ENCODE measurements at regions not wholly inside any gene's neighbourhood (a gene's known extent, or its start where the extent isn't known, plus 50 kb on each side); places are given as distances from the start of the nearest gene placed in this dataset.
"Not testable (repeated sequence)": the region's sequence is repeated elsewhere in the genome, so short reads cannot be mapped to it uniquely, and the experiment has no call there.

DNA sequence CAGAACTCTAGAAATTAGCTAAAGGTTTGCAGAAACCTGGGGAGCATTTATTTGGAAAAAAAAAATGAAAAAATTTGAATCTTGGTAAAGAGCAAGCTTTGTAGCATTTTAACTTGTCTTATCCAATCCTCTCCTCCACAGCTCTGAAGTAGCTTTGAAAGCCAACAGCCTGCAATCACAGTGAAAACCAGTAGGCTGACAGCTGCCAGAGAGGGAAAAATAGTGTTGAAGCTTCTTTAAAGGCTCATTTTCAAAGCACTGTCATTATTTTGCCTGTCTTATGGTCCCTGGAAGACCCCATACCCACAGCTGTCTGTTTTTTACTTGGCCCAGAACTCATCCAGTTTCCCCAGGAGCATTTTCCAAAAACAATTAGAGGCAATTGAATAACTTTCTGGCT, 230.8 kb upstream of the EDNRA start:
- no peak overlapping the region for H3K4me3 ChIP-seq (ENCODE audit: control insufficient read depth, low read depth, low read length)
- DNase-seq (ENCODE audit: low read depth), result no peak
- TF ChIP-seq, protein P1, sequence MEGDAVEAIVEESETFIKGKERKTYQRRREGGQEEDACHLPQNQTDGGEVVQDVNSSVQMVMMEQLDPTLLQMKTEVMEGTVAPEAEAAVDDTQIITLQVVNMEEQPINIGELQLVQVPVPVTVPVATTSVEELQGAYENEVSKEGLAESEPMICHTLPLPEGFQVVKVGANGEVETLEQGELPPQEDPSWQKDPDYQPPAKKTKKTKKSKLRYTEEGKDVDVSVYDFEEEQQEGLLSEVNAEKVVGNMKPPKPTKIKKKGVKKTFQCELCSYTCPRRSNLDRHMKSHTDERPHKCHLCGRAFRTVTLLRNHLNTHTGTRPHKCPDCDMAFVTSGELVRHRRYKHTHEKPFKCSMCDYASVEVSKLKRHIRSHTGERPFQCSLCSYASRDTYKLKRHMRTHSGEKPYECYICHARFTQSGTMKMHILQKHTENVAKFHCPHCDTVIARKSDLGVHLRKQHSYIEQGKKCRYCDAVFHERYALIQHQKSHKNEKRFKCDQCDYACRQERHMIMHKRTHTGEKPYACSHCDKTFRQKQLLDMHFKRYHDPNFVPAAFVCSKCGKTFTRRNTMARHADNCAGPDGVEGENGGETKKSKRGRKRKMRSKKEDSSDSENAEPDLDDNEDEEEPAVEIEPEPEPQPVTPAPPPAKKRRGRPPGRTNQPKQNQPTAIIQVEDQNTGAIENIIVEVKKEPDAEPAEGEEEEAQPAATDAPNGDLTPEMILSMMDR (IDR thresholded peaks at IDR 0.05; ENCODE audit: control insufficient read depth, insufficient read depth, low read depth, low read length, missing control alignments), result no peak

DNA sequence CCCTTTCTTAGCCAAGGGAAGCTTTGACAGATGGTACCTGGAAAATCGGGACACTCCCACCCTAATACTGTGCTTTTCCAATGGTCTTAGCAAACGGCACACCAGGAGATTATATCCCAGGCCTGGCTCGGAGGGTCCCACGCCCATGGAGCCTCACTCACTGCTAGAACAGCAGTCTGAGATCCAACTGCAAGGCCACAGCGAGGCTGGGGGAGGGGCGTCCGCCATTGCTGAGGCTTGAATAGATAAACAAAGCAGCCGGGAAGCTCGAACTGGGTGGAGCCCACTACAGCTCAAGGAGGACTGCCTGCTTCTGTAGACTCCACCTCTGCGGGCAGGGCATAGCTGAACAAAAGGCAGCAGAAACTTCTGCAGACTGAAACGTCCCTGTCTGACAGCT, 225.6 kb upstream of the EDNRA start:
- not testable (repeated sequence) for DNase-seq (ENCODE audit: low read depth); H3K4me3 ChIP-seq (ENCODE audit: control insufficient read depth, low read depth, low read length)

DNA sequence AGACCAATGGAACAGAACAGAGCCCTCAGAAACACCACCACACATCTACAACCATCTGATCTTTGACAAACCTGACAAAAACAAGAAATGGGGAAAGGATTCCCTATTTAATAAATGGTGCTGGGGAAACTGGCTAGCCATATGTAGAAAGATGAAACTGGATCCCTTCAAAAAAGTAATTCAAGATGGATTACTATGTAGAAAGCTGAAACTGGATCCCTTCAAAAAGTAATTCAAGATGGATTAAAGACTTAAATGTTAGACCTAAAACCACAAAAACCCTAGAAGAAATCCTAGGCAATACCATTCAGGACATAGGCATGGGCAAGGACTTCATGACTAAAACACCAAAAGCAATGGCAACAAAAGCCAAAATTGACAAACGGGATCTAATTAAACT, 221.6 kb upstream of the EDNRA start:
- H3K4me3 ChIP-seq (ENCODE audit: control insufficient read depth, low read depth, low read length); DNase-seq (ENCODE audit: low read depth): not testable (repeated sequence)

DNA sequence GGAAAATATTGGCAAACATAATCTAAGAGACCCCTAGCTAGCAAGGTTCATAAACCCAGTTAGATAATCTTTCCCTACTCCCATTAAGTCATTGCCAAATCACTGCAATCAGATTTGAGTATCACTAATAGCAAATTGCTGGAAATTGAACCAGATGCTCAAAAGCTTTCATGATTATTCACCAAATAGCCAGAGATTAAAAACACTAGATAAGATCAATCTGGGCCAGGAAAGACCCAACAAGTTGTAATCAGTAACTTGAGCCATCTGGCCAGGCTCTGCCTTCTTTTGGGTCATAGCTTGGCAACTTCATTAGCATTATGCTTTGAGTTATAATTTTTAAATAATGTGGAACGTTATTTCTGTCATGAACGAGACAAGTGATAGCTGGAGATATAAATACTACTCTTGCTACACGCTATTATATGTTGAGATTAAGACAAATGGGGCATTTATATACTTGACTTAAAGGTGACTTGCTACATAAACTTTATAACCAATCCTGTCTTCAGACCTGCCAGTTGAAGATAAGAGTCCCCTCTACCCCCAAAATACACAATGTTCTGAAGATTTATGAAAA, 196.6 kb upstream of the EDNRA start:
- no peak overlapping the region for H3K4me3 ChIP-seq (ENCODE audit: control insufficient read depth, low read depth, low read length)
- no peak for DNase-seq (ENCODE audit: low read depth)
- TF ChIP-seq, protein P1 (IDR thresholded peaks at IDR 0.05; ENCODE audit: control insufficient read depth, insufficient read depth, low read depth, low read length, missing control alignments), result no peak

DNA sequence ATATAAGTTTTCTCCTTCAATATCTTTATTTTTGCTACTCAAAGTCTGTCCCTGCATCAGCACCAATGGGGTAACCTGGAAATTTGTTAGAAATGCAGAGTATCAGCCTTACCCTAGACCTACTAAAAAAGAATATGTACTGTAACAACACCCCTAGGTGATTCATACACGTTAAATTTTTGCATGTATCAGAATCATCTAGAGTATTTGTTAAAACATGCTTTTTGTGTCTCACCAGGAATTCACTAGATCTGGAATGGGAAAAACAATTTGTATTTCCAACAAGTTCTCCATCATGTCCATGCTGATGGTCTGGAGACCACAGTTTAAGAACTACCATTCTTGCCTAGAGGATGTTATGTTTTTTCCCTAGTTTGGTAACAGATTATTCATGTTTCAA, 196.0 kb upstream of the EDNRA start:
- TF ChIP-seq, protein P1 (IDR thresholded peaks at IDR 0.05; ENCODE audit: control insufficient read depth, insufficient read depth, low read depth, low read length, missing control alignments), result no peak
- no peak overlapping the region for H3K4me3 ChIP-seq (ENCODE audit: control insufficient read depth, low read depth, low read length)
- DNase-seq (ENCODE audit: low read depth), result no peak

DNA sequence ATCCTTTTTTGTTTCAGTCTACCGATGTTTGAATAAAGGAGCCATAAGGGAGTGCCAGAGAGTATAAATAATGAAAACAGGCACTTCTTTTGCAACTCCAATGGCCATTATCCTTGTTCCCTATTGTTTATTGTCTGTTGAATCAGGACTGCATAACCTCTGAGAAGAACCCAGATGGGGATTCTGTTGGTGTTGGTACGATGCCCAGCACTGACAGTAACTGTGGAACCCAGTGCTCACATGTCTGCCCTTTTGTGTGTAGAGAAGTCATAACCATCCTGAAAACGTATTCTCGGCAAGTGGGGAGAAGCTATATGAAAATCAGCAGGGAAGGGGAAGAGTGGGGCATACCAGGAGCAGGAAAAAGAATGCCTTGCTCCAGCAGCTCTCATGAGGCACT, 195.1 kb upstream of the EDNRA start:
- no peak for DNase-seq (ENCODE audit: low read depth)
- TF ChIP-seq, protein P1 (IDR thresholded peaks at IDR 0.05; ENCODE audit: control insufficient read depth, insufficient read depth, low read depth, low read length, missing control alignments), result no peak
- H3K4me3 ChIP-seq (ENCODE audit: control insufficient read depth, low read depth, low read length), result no peak overlapping the region

DNA sequence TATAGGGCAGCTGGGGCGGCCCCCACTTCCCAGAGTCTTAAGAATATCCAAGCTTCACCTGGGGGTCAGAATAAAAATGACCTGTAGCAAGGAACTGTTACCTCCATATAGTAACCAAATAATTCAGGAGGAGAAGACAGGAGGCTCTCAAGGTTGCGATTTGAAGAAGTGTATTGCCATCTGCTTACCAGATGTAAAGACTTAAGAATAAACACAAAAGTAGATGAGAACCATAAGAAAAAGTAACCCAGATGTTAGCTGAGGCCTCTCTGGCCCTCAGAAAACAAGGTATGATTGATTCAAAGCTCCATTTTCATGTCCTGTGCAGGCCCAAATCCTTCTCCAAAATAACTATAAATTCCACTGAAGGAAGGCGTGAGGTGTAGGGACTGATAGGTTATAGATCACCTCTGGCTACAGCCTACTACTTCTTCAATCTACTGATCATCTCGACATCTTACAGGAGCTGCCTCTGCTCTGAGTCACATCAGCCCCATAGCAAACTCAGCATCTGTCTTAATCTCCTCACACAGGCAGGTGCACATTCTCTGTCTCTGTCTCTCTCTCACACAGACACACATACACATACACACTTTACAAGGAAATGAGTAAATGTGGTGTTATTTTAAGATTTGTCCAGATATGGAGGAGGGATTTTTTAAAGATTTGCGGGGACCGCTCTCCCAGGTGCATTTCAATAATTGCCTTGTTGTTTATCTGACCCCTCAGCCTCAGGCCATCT, 193.9 kb upstream of the EDNRA start:
- no peak for DNase-seq (ENCODE audit: low read depth)
- no peak overlapping the region for H3K4me3 ChIP-seq (ENCODE audit: control insufficient read depth, low read depth, low read length)
- TF ChIP-seq, protein P1 (IDR thresholded peaks at IDR 0.05; ENCODE audit: control insufficient read depth, insufficient read depth, low read depth, low read length, missing control alignments), result no peak

DNA sequence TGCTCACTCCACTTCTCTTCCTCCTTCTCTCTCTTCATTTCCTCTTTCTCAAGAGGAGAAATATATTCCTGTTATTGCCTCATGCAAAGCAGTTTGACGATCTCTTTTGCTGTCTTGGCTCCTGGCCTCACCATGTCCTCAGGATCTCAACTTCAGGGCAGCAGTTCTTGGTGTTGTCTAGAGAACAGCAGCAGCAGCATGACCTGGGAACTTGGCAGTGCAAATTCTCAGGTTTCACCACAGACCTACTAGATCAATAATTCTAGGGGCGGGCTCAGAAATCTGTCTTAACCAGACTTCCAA, 193.4 kb upstream of the EDNRA start:
- no peak overlapping the region for H3K4me3 ChIP-seq (ENCODE audit: control insufficient read depth, low read depth, low read length)
- TF ChIP-seq, protein P1 (IDR thresholded peaks at IDR 0.05; ENCODE audit: control insufficient read depth, insufficient read depth, low read depth, low read length, missing control alignments), result no peak
- no peak for DNase-seq (ENCODE audit: low read depth)

Measured in AG09309 (cell line).